Thyroid gland (tissue), 4 donors: ENCODE measurements at regions not wholly inside any gene's neighbourhood (a gene's known extent, or its start where the extent isn't known, plus 50 kb on each side); places are given as distances from the start of the nearest gene placed in this dataset.

ENCODE experiments used
- CTCF ChIP-seq, 6 experiments: fragments of 200-600 bp in 3 of 6; fragments of 450-650 bp in 3 of 6; sonication (generic) in 3 of 6; IDR thresholded peaks; one replicate each; pipeline ENCODE4 v1.5.1; 2016 to 2019; ENCODE audit warnings: antibody characterized with exemption in 6 of 6, mild to moderate bottlenecking in 2 of 6, inconsistent platforms in 1 of 6, moderate library complexity in 1 of 6
- POLR2A ChIP-seq, 2 donors: fragments of 450-650 bp; IDR thresholded peaks; one replicate each; pipeline ENCODE4 v1.6.1; 2017; ENCODE audit warnings: antibody characterized with exemption in 2 of 2, mild to moderate bottlenecking in 2 of 2, moderate library complexity in 1 of 2

- TF ChIP-seq POLR2A (IDR thresholded peaks at IDR 0.05): no peak
- TF ChIP-seq CTCF (IDR thresholded peaks at IDR 0.05): no peak
Measured at GRCh38 chr15:62985768-62986167, 56.8 kb upstream of the TPM1 start.
